ENCODE measurements at regions not wholly inside any gene's neighbourhood (a gene's known extent, or its start where the extent isn't known, plus 50 kb on each side); places are given as distances from the start of the nearest gene placed in this dataset.

DNA sequence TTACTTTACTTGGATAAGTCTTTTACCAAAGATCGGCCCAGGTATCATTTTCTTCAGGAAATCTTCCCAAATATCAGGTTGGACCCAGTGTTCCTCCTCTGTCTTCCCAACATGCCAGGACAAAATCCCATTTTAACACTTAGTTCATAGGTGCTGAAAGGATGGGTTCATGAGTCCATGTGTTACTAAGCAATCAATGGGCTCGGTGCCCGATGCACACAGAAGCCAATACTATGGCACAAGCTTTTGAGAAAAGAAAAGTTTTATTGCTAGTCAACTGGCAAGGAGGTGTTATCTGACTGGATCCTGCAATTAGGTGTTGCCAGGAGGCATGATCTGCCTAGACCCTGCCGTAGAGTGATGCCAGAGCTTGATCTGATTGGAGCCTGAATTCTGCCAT lies 133.3 kb upstream of the SLC44A3 start:
- intact Hi-C loops (cut with DNase I; ENCODE audit: low total_unique reads), result no loop called here
- H3K4me1 ChIP-seq, result peaks cover 7% of the 10 kb centered on the region
- no peaks in the 10 kb centered on the region for H3K27me3 ChIP-seq
- no peak for DNase-seq
- no peak overlapping the region for H3K4me3 ChIP-seq
- H3K27ac ChIP-seq, result no peak overlapping the region
- TF ChIP-seq POLR2A (IDR thresholded peaks at IDR 0.05), result no peak
- TF ChIP-seq, protein P1, sequence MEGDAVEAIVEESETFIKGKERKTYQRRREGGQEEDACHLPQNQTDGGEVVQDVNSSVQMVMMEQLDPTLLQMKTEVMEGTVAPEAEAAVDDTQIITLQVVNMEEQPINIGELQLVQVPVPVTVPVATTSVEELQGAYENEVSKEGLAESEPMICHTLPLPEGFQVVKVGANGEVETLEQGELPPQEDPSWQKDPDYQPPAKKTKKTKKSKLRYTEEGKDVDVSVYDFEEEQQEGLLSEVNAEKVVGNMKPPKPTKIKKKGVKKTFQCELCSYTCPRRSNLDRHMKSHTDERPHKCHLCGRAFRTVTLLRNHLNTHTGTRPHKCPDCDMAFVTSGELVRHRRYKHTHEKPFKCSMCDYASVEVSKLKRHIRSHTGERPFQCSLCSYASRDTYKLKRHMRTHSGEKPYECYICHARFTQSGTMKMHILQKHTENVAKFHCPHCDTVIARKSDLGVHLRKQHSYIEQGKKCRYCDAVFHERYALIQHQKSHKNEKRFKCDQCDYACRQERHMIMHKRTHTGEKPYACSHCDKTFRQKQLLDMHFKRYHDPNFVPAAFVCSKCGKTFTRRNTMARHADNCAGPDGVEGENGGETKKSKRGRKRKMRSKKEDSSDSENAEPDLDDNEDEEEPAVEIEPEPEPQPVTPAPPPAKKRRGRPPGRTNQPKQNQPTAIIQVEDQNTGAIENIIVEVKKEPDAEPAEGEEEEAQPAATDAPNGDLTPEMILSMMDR (IDR thresholded peaks at IDR 0.05), result no peak
- no peaks in the 10 kb centered on the region for H3K36me3 ChIP-seq (ENCODE audit: low read depth, missing control alignments)
- 97 to 99% methylated on average over 4 of the region's 4 CpGs for whole genome bisulfite sequencing, 2 donors
- H3K9me3 ChIP-seq, result no peaks in the 10 kb centered on the region

DNA sequence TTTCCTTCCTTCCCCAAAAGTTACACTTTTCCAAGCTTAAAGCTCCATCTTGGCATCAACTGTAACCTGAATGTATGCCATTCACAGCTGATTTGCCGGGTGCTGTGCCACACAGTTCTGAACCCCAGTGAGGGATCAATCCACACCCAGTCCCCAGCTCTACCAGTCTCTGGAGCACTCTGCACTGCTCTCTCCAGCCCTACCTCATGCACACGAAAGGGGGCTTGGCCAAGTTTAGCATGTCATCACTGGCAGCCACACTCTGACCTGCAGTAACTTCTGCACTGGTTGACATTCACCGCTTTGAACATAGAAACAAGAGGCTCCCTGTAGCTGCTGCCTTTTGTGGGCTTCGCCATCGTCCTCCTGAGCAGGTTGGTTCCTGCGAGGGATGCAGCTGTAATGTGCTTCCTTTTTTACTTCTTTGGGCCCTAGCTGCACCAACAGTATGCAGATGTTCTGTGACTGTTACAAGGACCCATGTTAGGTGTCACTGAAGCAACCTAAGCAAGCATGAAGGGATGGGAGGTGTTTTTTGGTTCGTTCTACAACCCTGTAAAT lies 135.4 kb upstream of the SLC44A3 start:
- DNase-seq, result no peak
- Histone ChIP-seq H3K9me3 (no peaks in the 10 kb centered on the region), H3K4me3 (no peak overlapping the region), H3K27me3 (no peaks in the 10 kb centered on the region), H3K27ac (no peak overlapping the region), H3K36me3 (ENCODE audit: low read depth, missing control alignments) (no peaks in the 10 kb centered on the region), H3K4me1 (peaks cover 8% of the 10 kb centered on the region)
- WGBS, 2 donors, result 73 to 85% methylated on average over 7 of the region's 7 CpGs
- TF ChIP-seq POLR2A (IDR thresholded peaks at IDR 0.05), result no peak
- TF ChIP-seq, protein P1 (IDR thresholded peaks at IDR 0.05), result no peak
- intact Hi-C loops (cut with DNase I; ENCODE audit: low total_unique reads), result no loop called here

DNA sequence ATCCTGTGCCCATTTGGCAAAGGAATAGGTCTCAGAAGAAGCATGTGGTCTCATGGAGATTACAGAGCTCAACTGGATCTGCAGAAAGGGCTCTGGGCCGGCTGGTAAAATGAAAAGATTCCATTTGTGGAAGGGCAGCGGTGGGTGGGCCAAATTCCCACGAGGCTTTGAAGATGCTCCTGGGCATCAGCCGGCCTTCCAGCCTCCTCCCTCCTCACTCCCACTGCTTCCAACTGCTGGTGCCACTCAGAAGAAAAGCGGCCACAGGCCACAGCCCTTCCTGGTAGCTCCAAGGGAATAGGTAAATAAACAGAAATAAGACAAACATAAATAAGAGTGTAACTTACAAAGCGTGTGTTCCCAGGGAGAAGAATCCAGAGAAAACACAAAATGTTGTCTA lies 136.3 kb upstream of the SLC44A3 start:
- WGBS, 2 donors, result 55 to 57% methylated on average over 6 of the region's 6 CpGs
- intact Hi-C loops (cut with DNase I; ENCODE audit: low total_unique reads), result no loop called here

DNA sequence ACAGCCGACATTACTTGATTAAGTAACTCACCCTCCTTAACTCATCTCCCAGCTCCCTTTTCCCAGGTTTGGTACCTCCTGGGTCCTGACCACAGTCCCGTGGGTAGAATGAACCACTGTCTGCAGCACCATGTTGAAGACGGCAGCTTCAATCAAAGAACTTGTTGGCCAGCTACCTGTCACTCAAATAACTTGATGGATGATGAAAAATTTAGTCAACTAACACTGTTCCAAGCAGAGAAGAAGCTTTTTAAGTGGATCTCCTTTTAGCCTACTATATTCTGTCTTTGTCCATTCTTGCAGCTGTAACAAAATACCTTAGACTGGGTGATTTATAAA lies 138.4 kb upstream of the F3 start:
- Histone ChIP-seq H3K4me1 (peaks cover 31% of the 10 kb centered on the region), H3K9me3 (no peaks in the 10 kb centered on the region), H3K27ac (peak overlapping the region; percentile 50 to 78), H3K27me3 (no peaks in the 10 kb centered on the region), H3K4me3 (no peak overlapping the region), H3K36me3 (ENCODE audit: low read depth, missing control alignments) (no peaks in the 10 kb centered on the region)
- intact Hi-C loops (cut with DNase I; ENCODE audit: low total_unique reads), result no loop called here
- DNase-seq, result no peak
- TF ChIP-seq, protein P1 (IDR thresholded peaks at IDR 0.05), result no peak
- no peak for TF ChIP-seq POLR2A (IDR thresholded peaks at IDR 0.05)
- 38 to 43% methylated on average over 3 of the region's 3 CpGs for WGBS, 2 donors

More for the DNA sequence above, 136.3 kb upstream of the SLC44A3 start:
- H3K27me3 ChIP-seq, result no peaks in the 10 kb centered on the region
- no peak for TF ChIP-seq POLR2A (IDR thresholded peaks at IDR 0.05)
- TF ChIP-seq, protein P1 (IDR thresholded peaks at IDR 0.05), result no peak
- no peaks in the 10 kb centered on the region for H3K9me3 ChIP-seq
- no peak overlapping the region for H3K4me3 ChIP-seq
- H3K27ac ChIP-seq, result no peak overlapping the region
- DNase-seq, result no peak
- no peaks in the 10 kb centered on the region for H3K36me3 ChIP-seq (ENCODE audit: low read depth, missing control alignments)
- H3K4me1 ChIP-seq, result peaks cover 13% of the 10 kb centered on the region

DNA sequence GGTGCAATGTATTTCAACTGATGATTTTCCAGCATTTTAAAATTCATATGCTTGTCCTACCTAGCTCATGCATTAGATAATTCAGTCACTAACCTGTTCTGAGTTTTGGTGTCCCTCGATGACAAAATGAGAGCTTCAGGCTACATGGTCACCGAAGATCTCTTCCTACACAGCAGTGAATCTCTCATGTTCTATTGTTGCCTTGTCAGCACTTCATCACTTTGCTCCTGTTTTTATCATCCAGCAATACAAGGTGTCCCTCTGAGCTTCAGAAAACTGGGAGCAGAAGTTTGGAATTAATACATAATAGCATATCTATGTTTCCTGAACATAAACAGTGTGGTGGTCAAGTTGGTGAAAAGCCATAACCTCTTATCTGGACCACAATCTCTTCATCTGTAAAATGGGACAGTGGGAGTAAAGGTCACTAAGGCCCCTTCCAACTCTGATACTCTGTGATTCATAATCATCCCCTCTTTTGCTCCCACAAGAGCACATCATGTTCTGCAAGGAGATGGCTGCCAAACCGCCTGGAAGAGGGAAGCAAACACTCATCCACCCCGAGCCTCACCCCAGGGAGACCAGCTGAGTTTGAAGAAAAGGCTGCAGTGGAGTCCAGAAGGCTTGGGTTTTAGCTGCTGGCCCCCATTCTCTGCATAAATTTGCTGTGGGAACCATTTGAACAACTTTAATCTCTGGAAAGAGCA lies 137.9 kb upstream of the F3 start:
- H3K4me3 ChIP-seq, result no peak overlapping the region
- H3K9me3 ChIP-seq, result no peaks in the 10 kb centered on the region
- WGBS, 2 donors, result 31 to 49% methylated on average over 4 of the region's 4 CpGs
- H3K27ac ChIP-seq, result peak overlapping the region; percentile 50 to 78
- H3K4me1 ChIP-seq, result peaks cover 31% of the 10 kb centered on the region
- no peaks in the 10 kb centered on the region for H3K27me3 ChIP-seq
- TF ChIP-seq, protein P1 (IDR thresholded peaks at IDR 0.05), result no peak
- no peak for TF ChIP-seq POLR2A (IDR thresholded peaks at IDR 0.05)
- no peaks in the 10 kb centered on the region for H3K36me3 ChIP-seq (ENCODE audit: low read depth, missing control alignments)
- intact Hi-C loops (cut with DNase I; ENCODE audit: low total_unique reads), result no loop called here
- peak; percentile 77 for DNase-seq

Data from testis (tissue), 2 donors.